Thyroid gland (tissue), 4 donors: ENCODE measurements at regions not wholly inside any gene's neighbourhood (a gene's known extent, or its start where the extent isn't known, plus 50 kb on each side); places are given as distances from the start of the nearest gene placed in this dataset.

Source experiments
- DNase-seq, 2 donors: peaks; one replicate each; pipeline ENCODE4 v3.0.0-alpha.2; 2019
- H3K27ac ChIP-seq, 3 donors: fragments of 200-600 bp; sonication (generic); 1 replicate in 2 of 3; 2 replicates in 1 of 3; pipeline ENCODE4 v1.5.1; 2016 to 2019; ENCODE audit warnings: mild to moderate bottlenecking in 1 of 3, moderate library complexity in 1 of 3
- H3K27me3 ChIP-seq: fragments of 200-600 bp; sonication (generic); one replicate; pipeline ENCODE4 v1.5.1; 2019
- H3K36me3 ChIP-seq, 2 donors: fragments of 200-600 bp; sonication (generic); one replicate each; pipeline ENCODE4 v1.5.1; 2016 to 2019
- H3K4me1 ChIP-seq, 2 donors: fragments of 200-600 bp; sonication (generic); one replicate each; pipeline ENCODE4 v1.5.1; 2017 to 2019
- H3K4me3 ChIP-seq, 3 donors: fragments of 200-600 bp; sonication (generic); replicated peaks in 1 of 3; 1 replicate in 2 of 3; 2 replicates in 1 of 3; pipeline ENCODE4 v1.5.1; 2016; ENCODE audit warnings: mild to moderate bottlenecking in 1 of 3
- H3K9me3 ChIP-seq: fragments of 200-600 bp; sonication (generic); one replicate; pipeline ENCODE4 v1.5.1; 2017
- POLR2A ChIP-seq, 2 donors: fragments of 450-650 bp; IDR thresholded peaks; one replicate each; pipeline ENCODE4 v1.6.1; 2017; ENCODE audit warnings: antibody characterized with exemption in 2 of 2, mild to moderate bottlenecking in 2 of 2, moderate library complexity in 1 of 2
- WGBS, 2 donors: methylation state at CpG; one replicate each; pipeline ENCODE4 v1.1.5; 2017; 5-methylcytosine and 5-hydroxymethylcytosine counted together
- intact Hi-C: fragments of 100-400 bp; cut with DNase I; formaldehyde crosslinking; loops from one replicate; pipeline ENCODE4 v1.15.1; 2023
- TF ChIP-seq, protein P1 (sequence below), 6 experiments: fragments of 200-600 bp in 3 of 6; fragments of 450-650 bp in 3 of 6; sonication (generic) in 3 of 6; IDR thresholded peaks; one replicate each; pipeline ENCODE4 v1.5.1; 2016 to 2019; ENCODE audit warnings: antibody characterized with exemption in 6 of 6, mild to moderate bottlenecking in 2 of 6, inconsistent platforms in 1 of 6, moderate library complexity in 1 of 6

GRCh38 chr3:77780278-77780996 lies 740.5 kb downstream of the ROBO2 start:
- Histone ChIP-seq H3K4me1 (no peaks in the 10 kb centered on the region), H3K27ac (no peak overlapping the region), H3K36me3 (no peaks in the 10 kb centered on the region), H3K27me3 (no peaks in the 10 kb centered on the region), H3K4me3 (no peak overlapping the region), H3K9me3 (no peaks in the 10 kb centered on the region)
- no peak for TF ChIP-seq POLR2A (IDR thresholded peaks at IDR 0.05)
- TF ChIP-seq, protein P1, sequence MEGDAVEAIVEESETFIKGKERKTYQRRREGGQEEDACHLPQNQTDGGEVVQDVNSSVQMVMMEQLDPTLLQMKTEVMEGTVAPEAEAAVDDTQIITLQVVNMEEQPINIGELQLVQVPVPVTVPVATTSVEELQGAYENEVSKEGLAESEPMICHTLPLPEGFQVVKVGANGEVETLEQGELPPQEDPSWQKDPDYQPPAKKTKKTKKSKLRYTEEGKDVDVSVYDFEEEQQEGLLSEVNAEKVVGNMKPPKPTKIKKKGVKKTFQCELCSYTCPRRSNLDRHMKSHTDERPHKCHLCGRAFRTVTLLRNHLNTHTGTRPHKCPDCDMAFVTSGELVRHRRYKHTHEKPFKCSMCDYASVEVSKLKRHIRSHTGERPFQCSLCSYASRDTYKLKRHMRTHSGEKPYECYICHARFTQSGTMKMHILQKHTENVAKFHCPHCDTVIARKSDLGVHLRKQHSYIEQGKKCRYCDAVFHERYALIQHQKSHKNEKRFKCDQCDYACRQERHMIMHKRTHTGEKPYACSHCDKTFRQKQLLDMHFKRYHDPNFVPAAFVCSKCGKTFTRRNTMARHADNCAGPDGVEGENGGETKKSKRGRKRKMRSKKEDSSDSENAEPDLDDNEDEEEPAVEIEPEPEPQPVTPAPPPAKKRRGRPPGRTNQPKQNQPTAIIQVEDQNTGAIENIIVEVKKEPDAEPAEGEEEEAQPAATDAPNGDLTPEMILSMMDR (IDR thresholded peaks at IDR 0.05) = no peak
- intact Hi-C loops = no loop called here
- 48 to 50% methylated on average over 5 of the region's 5 CpGs for WGBS, 2 donors
- no peak for DNase-seq

GRCh38 chr3:77786216-77786615 lies 746.3 kb downstream of the ROBO2 start:
- no peak for DNase-seq
- no peak overlapping the region for H3K27ac ChIP-seq
- no peak overlapping the region for H3K4me3 ChIP-seq
- intact Hi-C loops = no loop called here
- TF ChIP-seq POLR2A (IDR thresholded peaks at IDR 0.05) = no peak
- TF ChIP-seq, protein P1 (IDR thresholded peaks at IDR 0.05) = no peak
- WGBS, 2 donors = 66 to 68% methylated on average over 1 of the region's 1 CpG
- H3K36me3 ChIP-seq = no peaks in the 10 kb centered on the region
- H3K27me3 ChIP-seq = no peaks in the 10 kb centered on the region
- H3K4me1 ChIP-seq = no peaks in the 10 kb centered on the region
- no peaks in the 10 kb centered on the region for H3K9me3 ChIP-seq

DNA sequence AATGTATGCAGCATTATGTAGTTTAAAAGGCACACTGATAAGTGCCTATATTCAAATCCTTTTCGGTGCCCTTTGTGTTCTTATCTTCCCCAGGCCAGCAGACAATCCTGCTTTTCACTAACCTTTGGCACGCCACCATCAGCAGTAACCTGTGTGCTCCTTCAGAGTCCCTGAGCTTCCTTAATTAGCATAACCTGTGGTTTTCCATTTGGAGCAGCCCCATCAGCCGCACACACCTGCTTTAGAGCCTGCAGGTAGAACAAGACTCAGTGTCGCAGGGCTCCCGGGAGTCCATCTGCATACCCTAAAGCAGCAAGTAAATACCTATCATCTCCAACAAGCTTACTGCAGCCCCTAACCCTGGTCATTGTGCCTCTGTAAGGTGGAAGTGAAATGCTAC lies 755.1 kb downstream of the ROBO2 start:
- no peaks in the 10 kb centered on the region for H3K9me3 ChIP-seq
- H3K27me3 ChIP-seq = no peaks in the 10 kb centered on the region
- H3K27ac ChIP-seq = no peak overlapping the region
- no peaks in the 10 kb centered on the region for H3K36me3 ChIP-seq
- no peaks in the 10 kb centered on the region for H3K4me1 ChIP-seq
- no peak overlapping the region for H3K4me3 ChIP-seq
- TF ChIP-seq POLR2A (IDR thresholded peaks at IDR 0.05) = no peak
- TF ChIP-seq, protein P1 (IDR thresholded peaks at IDR 0.05) = no peak
- intact Hi-C loops = no loop called here
- 66 to 72% methylated on average over 5 of the region's 5 CpGs for WGBS, 2 donors
- no peak for DNase-seq

DNA sequence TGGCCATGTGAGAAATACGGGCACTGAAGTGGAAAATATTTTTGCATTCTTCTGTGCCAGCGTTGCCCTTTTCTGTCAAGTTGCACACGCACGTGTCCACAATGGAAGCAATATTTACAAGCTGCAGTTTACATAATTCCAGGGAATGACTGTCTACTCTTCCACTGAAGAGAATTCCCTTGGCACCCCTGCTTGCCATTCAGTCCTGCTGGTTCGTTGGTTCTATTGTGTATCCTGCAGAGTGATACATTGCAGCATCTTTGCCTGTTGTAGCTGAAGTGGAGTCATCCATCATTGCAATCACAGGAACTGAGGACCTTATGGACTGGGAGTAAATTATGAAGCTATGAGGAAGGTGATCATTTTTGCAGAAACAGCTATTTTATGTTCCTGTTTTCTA lies 759.4 kb downstream of the ROBO2 start:
- no peak overlapping the region for H3K4me3 ChIP-seq
- H3K27me3 ChIP-seq = no peaks in the 10 kb centered on the region
- WGBS, 2 donors = 74 to 79% methylated on average over 5 of the region's 5 CpGs
- no peak for DNase-seq
- H3K36me3 ChIP-seq = no peaks in the 10 kb centered on the region
- no peak overlapping the region for H3K27ac ChIP-seq
- TF ChIP-seq, protein P1 (IDR thresholded peaks at IDR 0.05) = no peak
- TF ChIP-seq POLR2A (IDR thresholded peaks at IDR 0.05) = no peak
- no peaks in the 10 kb centered on the region for H3K4me1 ChIP-seq
- intact Hi-C loops = no loop called here
- no peaks in the 10 kb centered on the region for H3K9me3 ChIP-seq

DNA sequence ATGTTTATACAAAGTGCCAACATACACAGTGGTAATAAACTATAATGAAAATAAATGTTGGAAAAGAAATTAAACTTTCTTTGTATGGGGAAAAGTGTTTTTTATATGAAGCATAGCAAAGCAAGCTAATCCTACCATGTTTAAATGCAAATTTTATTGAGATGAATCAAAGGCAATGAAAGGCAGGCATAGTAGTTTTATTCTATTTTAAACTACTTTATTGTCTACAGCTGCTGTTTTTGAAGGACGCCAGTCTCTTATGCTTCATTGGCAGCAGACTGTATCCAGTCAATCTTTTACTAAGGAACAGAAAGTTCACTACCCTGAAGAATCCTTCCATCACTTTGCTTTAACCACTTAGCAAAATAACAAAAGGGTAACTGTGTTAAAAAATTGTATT lies 761.0 kb downstream of the ROBO2 start:
- Histone ChIP-seq H3K9me3 (no peaks in the 10 kb centered on the region), H3K36me3 (no peaks in the 10 kb centered on the region), H3K4me1 (no peaks in the 10 kb centered on the region), H3K27me3 (no peaks in the 10 kb centered on the region), H3K4me3 (no peak overlapping the region), H3K27ac (no peak overlapping the region)
- intact Hi-C loops = no loop called here
- WGBS, 2 donors = 72 to 76% methylated on average over 1 of the region's 1 CpG
- no peak for DNase-seq
- TF ChIP-seq, protein P1 (IDR thresholded peaks at IDR 0.05) = no peak
- TF ChIP-seq POLR2A (IDR thresholded peaks at IDR 0.05) = no peak
